ENCODE measurements at regions not wholly inside any gene's neighbourhood (a gene's known extent, or its start where the extent isn't known, plus 50 kb on each side); places are given as distances from the start of the nearest gene placed in this dataset.

GRCh38 chr4:66266035-66266434 is 595.7 kb upstream of the EPHA5 start (continued):
- TF ChIP-seq NFAT5 (CRISPR knock-in tag; IDR thresholded peaks at IDR 0.05) (no peak), POLR2A (IDR thresholded peaks at IDR 0.05; ENCODE audit: insufficient read depth in 1 of 2, low read depth in 2 of 2, low read length in 2 of 2) (no peak), ZNF777 (CRISPR knock-in tag; IDR thresholded peaks at IDR 0.05) (no peak), ZBTB46 (CRISPR knock-in tag; IDR thresholded peaks at IDR 0.05; ENCODE audit: borderline replicate concordance) (no peak), ATF1 (CRISPR knock-in tag; IDR thresholded peaks at IDR 0.05) (no peak), ZNF234 (CRISPR knock-in tag; conservative IDR thresholded peaks at IDR 0.05) (no peak), IRF2 (CRISPR knock-in tag; IDR thresholded peaks at IDR 0.05) (no peak), POGZ (CRISPR knock-in tag; IDR thresholded peaks at IDR 0.05) (no peak), ZNF720 (CRISPR knock-in tag; IDR thresholded peaks at IDR 0.05) (no peak), ZFY (CRISPR knock-in tag; IDR thresholded peaks at IDR 0.05) (no peak), BCLAF1 (IDR thresholded peaks at IDR 0.05) (no peak), ZNF747 (CRISPR knock-in tag; IDR thresholded peaks at IDR 0.05; ENCODE audit: borderline replicate concordance) (no peak)

All from HepG2 (cell line).